Tibial nerve (tissue), 4 donors: ENCODE measurements at regions not wholly inside any gene's neighbourhood (a gene's known extent, or its start where the extent isn't known, plus 50 kb on each side); places are given as distances from the start of the nearest gene placed in this dataset.

Source experiments
- DNase-seq, 2 donors: peaks; one replicate each; pipeline ENCODE4 v3.0.0-alpha.2; 2019; ENCODE audit warnings: low spot score in 2 of 2
- H3K27ac ChIP-seq, 4 donors: fragments of 200-600 bp; sonication (generic) in 3 of 4; one replicate each; pipeline ENCODE4 v1.5.1; 2017 to 2019; ENCODE audit warnings: mild to moderate bottlenecking in 1 of 4
- H3K27me3 ChIP-seq, 2 donors: fragments of 200-600 bp; sonication (generic) in 1 of 2; one replicate each; pipeline versions ENCODE4 v1.5.1 to v1.6.0; 2017 to 2019
- H3K36me3 ChIP-seq, 3 donors: fragments of 200-600 bp; sonication (generic); one replicate each; pipeline ENCODE4 v1.5.1; 2018 to 2019
- H3K4me1 ChIP-seq, 4 donors: fragments of 200-600 bp; sonication (generic) in 3 of 4; one replicate each; pipeline ENCODE4 v1.5.1; 2017 to 2019
- H3K4me3 ChIP-seq, 4 donors: fragments of 200-600 bp; sonication (generic) in 3 of 4; one replicate each; pipeline ENCODE4 v1.5.1; 2017 to 2019; ENCODE audit warnings: mild to moderate bottlenecking in 1 of 4, moderate library complexity in 1 of 4
- H3K9me3 ChIP-seq, 4 donors: fragments of 200-600 bp; sonication (generic) in 3 of 4; one replicate each; pipeline ENCODE4 v1.5.1; 2017 to 2019
- CTCF ChIP-seq, 5 experiments: fragments of 200-600 bp in 3 of 5; fragments of 450-650 bp in 2 of 5; sonication (generic) in 3 of 5; IDR thresholded peaks; one replicate each; pipeline ENCODE4 v1.5.1; 2016 to 2019; ENCODE audit warnings: antibody characterized with exemption in 5 of 5, mild to moderate bottlenecking in 3 of 5, moderate library complexity in 2 of 5
- EP300 ChIP-seq, 2 donors: sonication (generic); formaldehyde crosslinking; IDR thresholded peaks; one replicate each; pipeline ENCODE4 v1.6.1; 2017; ENCODE audit warnings: antibody characterized with exemption in 2 of 2, mild to moderate bottlenecking in 1 of 2
- POLR2A ChIP-seq, 2 donors: fragments of 450-650 bp; IDR thresholded peaks; one replicate each; pipeline ENCODE4 v1.6.1; 2017; ENCODE audit warnings: antibody characterized with exemption in 2 of 2, mild to moderate bottlenecking in 2 of 2, moderate library complexity in 2 of 2
- WGBS, 2 donors: methylation state at CpG; one replicate each; pipeline ENCODE4 v1.1.5; 2018; 5-methylcytosine and 5-hydroxymethylcytosine counted together

GRCh38 chr3:151935446-151935845, 62.0 kb downstream of the SUCNR1 start:
- WGBS, 2 donors = 78 to 94% methylated on average over 4 of the region's 4 CpGs
- no peak for DNase-seq
- H3K36me3 ChIP-seq = no peaks in the 10 kb centered on the region

GRCh38 chr3:151940481-151940880, 67.0 kb downstream of the SUCNR1 start:
- Histone ChIP-seq H3K36me3 (no peaks in the 10 kb centered on the region), H3K27me3 (no peaks in the 10 kb centered on the region), H3K27ac (peak overlapping the region in 2 of 4 donors; percentile 29 to 71), H3K4me1 (peaks cover 0 to 13% (median 0%) of the 10 kb centered on the region in 4 donors), H3K9me3 (no peaks in the 10 kb centered on the region), H3K4me3 (no peak overlapping the region)
- 48 to 49% methylated on average over 2 of the region's 2 CpGs for WGBS, 2 donors
- DNase-seq = no peak
- no peak for TF ChIP-seq CTCF (IDR thresholded peaks at IDR 0.05)
- no peak for TF ChIP-seq POLR2A (IDR thresholded peaks at IDR 0.05)
- TF ChIP-seq EP300 (IDR thresholded peaks at IDR 0.05) = no peak

More at GRCh38 chr3:151935446-151935845, 62.0 kb downstream of the SUCNR1 start:
- Histone ChIP-seq H3K9me3 (no peaks in the 10 kb centered on the region), H3K4me1 (peaks cover 0 to 3% (median 0%) of the 10 kb centered on the region in 4 donors), H3K27me3 (no peaks in the 10 kb centered on the region), H3K4me3 (no peak overlapping the region), H3K27ac (no peak overlapping the region)
- no peak for TF ChIP-seq CTCF (IDR thresholded peaks at IDR 0.05)

- H3K4me1 ChIP-seq = peaks cover 0 to 13% (median 0%) of the 10 kb centered on the region in 4 donors
- no peaks in the 10 kb centered on the region for H3K9me3 ChIP-seq
- H3K36me3 ChIP-seq = no peaks in the 10 kb centered on the region
- no peak overlapping the region for H3K4me3 ChIP-seq
- WGBS, 2 donors = 77 to 78% methylated on average over 1 of the region's 1 CpG
- no peak overlapping the region for H3K27ac ChIP-seq
- H3K27me3 ChIP-seq = no peaks in the 10 kb centered on the region
- no peak for TF ChIP-seq EP300 (IDR thresholded peaks at IDR 0.05)
- no peak for TF ChIP-seq POLR2A (IDR thresholded peaks at IDR 0.05)
- TF ChIP-seq CTCF (IDR thresholded peaks at IDR 0.05) = no peak
- no peak for DNase-seq
These were observed 70.1 kb downstream of the SUCNR1 start for GRCh38 chr3:151943539-151943938.

GRCh38 chr3:151944356-151944755, 70.9 kb downstream of the SUCNR1 start:
- Histone ChIP-seq H3K4me3 (no peak overlapping the region), H3K27ac (no peak overlapping the region), H3K27me3 (no peaks in the 10 kb centered on the region), H3K36me3 (no peaks in the 10 kb centered on the region), H3K4me1 (peaks cover 0 to 13% (median 0%) of the 10 kb centered on the region in 4 donors), H3K9me3 (no peaks in the 10 kb centered on the region)
- TF ChIP-seq CTCF (IDR thresholded peaks at IDR 0.05) (no peak), EP300 (IDR thresholded peaks at IDR 0.05) (no peak), POLR2A (IDR thresholded peaks at IDR 0.05) (no peak)
- no peak for DNase-seq

- H3K4me1 ChIP-seq = peaks cover 0 to 3% (median 0%) of the 10 kb centered on the region in 4 donors
- no peak overlapping the region for H3K4me3 ChIP-seq
- 42 to 50% methylated on average over 1 of the region's 1 CpG for WGBS, 2 donors
- TF ChIP-seq EP300 (IDR thresholded peaks at IDR 0.05) = no peak
- TF ChIP-seq POLR2A (IDR thresholded peaks at IDR 0.05) = no peak
- TF ChIP-seq CTCF (IDR thresholded peaks at IDR 0.05) = no peak
- no peak overlapping the region for H3K27ac ChIP-seq
- no peak for DNase-seq
- H3K36me3 ChIP-seq = no peaks in the 10 kb centered on the region
- no peaks in the 10 kb centered on the region for H3K27me3 ChIP-seq
- H3K9me3 ChIP-seq = no peaks in the 10 kb centered on the region
These were observed 73.2 kb downstream of the SUCNR1 start for GRCh38 chr3:151946606-151947005.
